ENCODE measurements at regions not wholly inside any gene's neighbourhood (a gene's known extent, or its start where the extent isn't known, plus 50 kb on each side); places are given as distances from the start of the nearest gene placed in this dataset.

DNA sequence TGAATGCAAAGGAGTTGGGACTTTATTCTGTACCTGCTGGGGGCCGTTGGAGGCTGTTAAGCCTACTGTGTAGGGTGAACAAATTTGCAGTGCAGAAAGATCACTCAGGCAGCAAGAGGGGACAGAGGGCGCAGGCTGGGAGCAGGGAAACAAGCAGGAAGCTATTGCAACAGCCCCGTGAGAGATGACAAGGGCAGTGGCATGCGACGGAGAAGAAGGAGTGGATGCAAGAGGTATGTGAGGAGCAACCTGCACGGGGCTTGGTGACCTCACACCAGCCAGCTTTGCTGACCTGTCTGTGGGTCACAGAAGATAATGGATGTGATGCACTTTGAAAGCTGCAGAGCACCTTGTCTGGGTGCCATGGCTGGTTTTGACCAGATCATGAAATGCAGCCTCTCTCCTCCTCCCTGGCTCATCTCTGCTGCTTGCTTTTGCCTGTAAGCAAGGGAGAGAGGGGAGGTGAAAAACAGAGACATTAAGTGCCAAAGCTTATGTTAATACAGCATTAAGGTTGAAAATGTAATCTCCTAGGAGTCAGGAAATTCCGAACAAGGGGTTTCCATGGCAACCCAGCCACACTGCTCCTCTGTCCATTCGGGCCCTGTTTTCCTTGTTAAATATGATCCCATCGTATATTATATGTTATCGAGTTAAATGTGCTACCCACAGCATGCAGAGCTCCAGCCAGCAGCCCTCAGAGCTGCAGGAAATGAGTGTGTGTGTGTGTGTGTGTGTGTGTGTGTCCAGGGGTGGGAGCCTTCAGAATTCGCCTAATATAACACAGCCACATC lies 314.3 kb upstream of the ZMIZ1 start:
- TF ChIP-seq EZH2 (IDR thresholded peaks at IDR 0.05; ENCODE audit: borderline replicate concordance, low read depth, low read length, poor library complexity, severe bottlenecking), result no peak
- TF ChIP-seq, protein P1, sequence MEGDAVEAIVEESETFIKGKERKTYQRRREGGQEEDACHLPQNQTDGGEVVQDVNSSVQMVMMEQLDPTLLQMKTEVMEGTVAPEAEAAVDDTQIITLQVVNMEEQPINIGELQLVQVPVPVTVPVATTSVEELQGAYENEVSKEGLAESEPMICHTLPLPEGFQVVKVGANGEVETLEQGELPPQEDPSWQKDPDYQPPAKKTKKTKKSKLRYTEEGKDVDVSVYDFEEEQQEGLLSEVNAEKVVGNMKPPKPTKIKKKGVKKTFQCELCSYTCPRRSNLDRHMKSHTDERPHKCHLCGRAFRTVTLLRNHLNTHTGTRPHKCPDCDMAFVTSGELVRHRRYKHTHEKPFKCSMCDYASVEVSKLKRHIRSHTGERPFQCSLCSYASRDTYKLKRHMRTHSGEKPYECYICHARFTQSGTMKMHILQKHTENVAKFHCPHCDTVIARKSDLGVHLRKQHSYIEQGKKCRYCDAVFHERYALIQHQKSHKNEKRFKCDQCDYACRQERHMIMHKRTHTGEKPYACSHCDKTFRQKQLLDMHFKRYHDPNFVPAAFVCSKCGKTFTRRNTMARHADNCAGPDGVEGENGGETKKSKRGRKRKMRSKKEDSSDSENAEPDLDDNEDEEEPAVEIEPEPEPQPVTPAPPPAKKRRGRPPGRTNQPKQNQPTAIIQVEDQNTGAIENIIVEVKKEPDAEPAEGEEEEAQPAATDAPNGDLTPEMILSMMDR (conservative IDR thresholded peaks at IDR 0.05; ENCODE audit: low read depth, low read length), result no peak
